OCI-LY3 (cell line): ENCODE measurements at regions not wholly inside any gene's neighbourhood (a gene's known extent, or its start where the extent isn't known, plus 50 kb on each side); places are given as distances from the start of the nearest gene placed in this dataset.

Source experiments
- H2AFZ ChIP-seq: fragments of 200-600, 300-600 bp; shearing (Covaris generic); 2 replicates; pipeline ENCODE4 v1.6.0; 2014; ENCODE audit warnings: antibody characterized with exemption, low read depth, low read length
- H3K27ac ChIP-seq: fragments of 200-600, 300-600 bp; sonication (generic); 2 replicates; pipeline ENCODE4 v1.5.1; 2014; ENCODE audit warnings: mild to moderate bottlenecking, low read length, moderate library complexity, mixed read lengths
- H3K27me3 ChIP-seq: fragments of 200-600, 300-600 bp; sonication (generic); 2 replicates; pipeline ENCODE4 v1.6.1; 2014; ENCODE audit warnings: low read depth, low read length, mixed read lengths
- H3K36me3 ChIP-seq: fragments of 200-600, 300-600 bp; sonication (generic); replicated peaks from 2 replicates; pipeline ENCODE3; 2014; ENCODE audit warnings: low read depth, low read length, mixed read lengths
- H3K4me1 ChIP-seq: fragments of 300-600, 200-600 bp; sonication (generic); 2 replicates; pipeline ENCODE4 v1.6.1; 2014; ENCODE audit warnings: low read length, mixed read lengths
- H3K4me2 ChIP-seq: fragments of 200-600, 300-600 bp; sonication (generic); 2 replicates; pipeline ENCODE4 v1.6.1; 2014; ENCODE audit warnings: low read length, mixed read lengths
- H3K4me3 ChIP-seq: fragments of 300-600, 200-600 bp; sonication (generic); 2 replicates; pipeline ENCODE4 v1.5.1; 2014; ENCODE audit warnings: antibody characterized with exemption, mild to moderate bottlenecking, low read length, moderate library complexity
- H3K79me2 ChIP-seq: fragments of 300-600, 200-600 bp; shearing (Covaris generic); 2 replicates; pipeline ENCODE4 v1.6.1; 2014; ENCODE audit warnings: mild to moderate bottlenecking, low read length, mixed read lengths
- H3K9ac ChIP-seq: fragments of 300-600, 200-600 bp; shearing (Covaris generic); 2 replicates; pipeline ENCODE4 v1.6.0; 2014; ENCODE audit warnings: mild to moderate bottlenecking, low read length, moderate library complexity
- H3K9me3 ChIP-seq: fragments of 200-600, 300-600 bp; shearing (Covaris generic); 2 replicates; pipeline ENCODE4 v1.6.1; 2014; ENCODE audit warnings: low read length, mixed read lengths; ENCODE audit not compliant: insufficient read depth
- H4K20me1 ChIP-seq: fragments of 200-600, 300-600 bp; sonication (generic); 2 replicates; pipeline ENCODE4 v1.6.1; 2016; ENCODE audit warnings: low read length, mixed read lengths; ENCODE audit not compliant: insufficient read depth
- EZH2phosphoT487 ChIP-seq: fragments of 200-600 bp; shearing (Covaris generic); IDR thresholded peaks from 2 replicates; pipeline ENCODE4 v1.6.1; 2018; ENCODE audit warnings: antibody characterized with exemption, mixed run types, low read depth
- TF ChIP-seq, protein P1 (sequence below): fragments of 200-600, 300-600 bp; sonication (generic); IDR thresholded peaks from 2 replicates; pipeline ENCODE4 v1.5.1; 2014; ENCODE audit warnings: antibody characterized with exemption, low read length, low read depth

DNA sequence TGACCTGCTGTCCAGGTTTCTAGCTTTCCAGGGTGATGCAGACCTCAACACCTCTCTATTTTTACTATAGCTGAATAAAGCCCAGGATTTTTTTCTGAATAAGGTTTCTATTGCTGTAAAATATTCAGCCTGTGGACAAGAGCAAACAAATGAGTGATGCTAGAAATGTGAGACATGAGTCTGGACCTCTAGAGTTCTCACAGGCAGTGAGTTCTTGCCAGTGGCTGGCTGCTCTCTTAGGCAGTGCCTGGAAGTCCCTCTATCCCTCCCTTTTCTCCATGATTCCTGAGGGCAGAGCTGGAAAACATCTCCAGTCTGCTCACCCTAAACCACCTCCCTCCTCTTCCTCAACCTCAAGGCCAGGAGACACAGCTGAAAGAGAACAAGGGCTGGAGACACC is 793.8 kb upstream of the IGFBP3 start:
- Histone ChIP-seq H3K79me2 (no peaks in the 10 kb centered on the region), H3K27ac (no peak overlapping the region), H3K4me2 (no peak overlapping the region), H3K4me1 (no peaks in the 10 kb centered on the region), H3K9me3 (no peaks in the 10 kb centered on the region), H4K20me1 (no peaks in the 10 kb centered on the region), H2AFZ (no peak overlapping the region), H3K36me3 (no peaks in the 10 kb centered on the region), H3K27me3 (no peaks in the 10 kb centered on the region), H3K4me3 (no peak overlapping the region), H3K9ac (no peak overlapping the region)
- TF ChIP-seq, protein P1, sequence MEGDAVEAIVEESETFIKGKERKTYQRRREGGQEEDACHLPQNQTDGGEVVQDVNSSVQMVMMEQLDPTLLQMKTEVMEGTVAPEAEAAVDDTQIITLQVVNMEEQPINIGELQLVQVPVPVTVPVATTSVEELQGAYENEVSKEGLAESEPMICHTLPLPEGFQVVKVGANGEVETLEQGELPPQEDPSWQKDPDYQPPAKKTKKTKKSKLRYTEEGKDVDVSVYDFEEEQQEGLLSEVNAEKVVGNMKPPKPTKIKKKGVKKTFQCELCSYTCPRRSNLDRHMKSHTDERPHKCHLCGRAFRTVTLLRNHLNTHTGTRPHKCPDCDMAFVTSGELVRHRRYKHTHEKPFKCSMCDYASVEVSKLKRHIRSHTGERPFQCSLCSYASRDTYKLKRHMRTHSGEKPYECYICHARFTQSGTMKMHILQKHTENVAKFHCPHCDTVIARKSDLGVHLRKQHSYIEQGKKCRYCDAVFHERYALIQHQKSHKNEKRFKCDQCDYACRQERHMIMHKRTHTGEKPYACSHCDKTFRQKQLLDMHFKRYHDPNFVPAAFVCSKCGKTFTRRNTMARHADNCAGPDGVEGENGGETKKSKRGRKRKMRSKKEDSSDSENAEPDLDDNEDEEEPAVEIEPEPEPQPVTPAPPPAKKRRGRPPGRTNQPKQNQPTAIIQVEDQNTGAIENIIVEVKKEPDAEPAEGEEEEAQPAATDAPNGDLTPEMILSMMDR = no peak
- no peak for TF ChIP-seq EZH2phosphoT487

DNA sequence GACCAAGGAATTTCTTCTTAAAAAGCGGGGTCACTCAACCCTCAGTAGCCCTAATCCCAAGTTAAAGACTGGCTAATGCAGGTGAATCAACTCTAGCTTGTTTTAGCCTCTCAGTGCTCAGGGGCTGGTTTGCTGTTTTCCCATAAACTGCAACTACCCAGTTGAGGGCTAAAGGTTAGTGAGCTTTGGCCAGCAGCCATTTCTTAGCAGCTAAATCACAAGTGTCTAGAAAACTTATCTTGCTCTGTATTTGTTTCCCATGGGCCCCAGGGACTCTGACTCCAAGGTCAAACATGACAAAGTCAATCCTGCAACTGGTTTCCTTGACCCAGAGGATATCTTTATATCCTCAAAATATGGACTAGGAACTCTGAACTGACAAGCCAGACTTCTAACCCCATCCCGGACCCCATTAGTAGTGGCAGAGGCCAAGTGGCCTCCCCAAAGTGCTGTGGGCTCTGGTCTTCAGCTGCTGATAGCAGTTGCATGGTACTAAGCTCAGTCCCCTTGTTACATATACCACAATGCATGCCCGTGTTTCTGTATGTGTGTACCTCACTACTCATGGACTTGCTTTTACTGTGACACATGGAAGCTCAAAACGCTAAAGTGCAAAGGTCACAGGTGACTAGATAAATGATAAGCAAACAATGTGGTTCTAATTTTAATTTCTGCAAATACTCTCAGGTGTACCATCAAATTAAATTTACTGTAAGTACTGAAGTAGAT is 793.0 kb upstream of the IGFBP3 start:
- H3K9me3 ChIP-seq = no peaks in the 10 kb centered on the region
- H3K36me3 ChIP-seq = no peaks in the 10 kb centered on the region
- H4K20me1 ChIP-seq = no peaks in the 10 kb centered on the region
- H3K79me2 ChIP-seq = no peaks in the 10 kb centered on the region
- no peak overlapping the region for H3K27ac ChIP-seq
- H2AFZ ChIP-seq = no peak overlapping the region
- no peaks in the 10 kb centered on the region for H3K27me3 ChIP-seq
- H3K4me1 ChIP-seq = no peaks in the 10 kb centered on the region
- H3K9ac ChIP-seq = no peak overlapping the region
- no peak overlapping the region for H3K4me3 ChIP-seq
- no peak overlapping the region for H3K4me2 ChIP-seq
- no peak for TF ChIP-seq EZH2phosphoT487
- TF ChIP-seq, protein P1 = no peak

DNA sequence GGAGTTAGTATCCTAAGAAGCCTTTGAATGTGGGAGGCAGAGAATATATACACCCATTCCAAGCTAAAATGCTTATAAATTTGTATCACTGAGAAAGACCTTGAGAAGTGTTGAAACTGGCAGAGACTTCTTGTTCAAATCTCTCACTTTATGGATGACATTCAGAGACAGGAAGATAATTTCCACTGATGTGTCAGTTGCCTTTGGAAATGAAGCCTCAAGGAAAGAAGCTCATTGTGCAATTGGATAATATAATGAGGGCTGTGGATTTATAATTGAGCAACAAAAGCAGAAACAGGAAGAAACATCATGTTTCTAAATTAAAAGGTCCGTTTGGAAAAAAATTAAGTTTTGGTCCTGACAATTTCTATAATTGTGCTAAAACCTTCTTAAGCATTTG is 789.9 kb upstream of the IGFBP3 start:
- no peaks in the 10 kb centered on the region for H4K20me1 ChIP-seq
- no peak overlapping the region for H2AFZ ChIP-seq
- no peaks in the 10 kb centered on the region for H3K4me1 ChIP-seq
- TF ChIP-seq, protein P1 = no peak
- TF ChIP-seq EZH2phosphoT487 = no peak
- H3K79me2 ChIP-seq = no peaks in the 10 kb centered on the region
- no peak overlapping the region for H3K9ac ChIP-seq
- no peak overlapping the region for H3K4me3 ChIP-seq
- no peaks in the 10 kb centered on the region for H3K27me3 ChIP-seq
- H3K9me3 ChIP-seq = no peaks in the 10 kb centered on the region
- H3K27ac ChIP-seq = no peak overlapping the region
- no peak overlapping the region for H3K4me2 ChIP-seq
- no peaks in the 10 kb centered on the region for H3K36me3 ChIP-seq

DNA sequence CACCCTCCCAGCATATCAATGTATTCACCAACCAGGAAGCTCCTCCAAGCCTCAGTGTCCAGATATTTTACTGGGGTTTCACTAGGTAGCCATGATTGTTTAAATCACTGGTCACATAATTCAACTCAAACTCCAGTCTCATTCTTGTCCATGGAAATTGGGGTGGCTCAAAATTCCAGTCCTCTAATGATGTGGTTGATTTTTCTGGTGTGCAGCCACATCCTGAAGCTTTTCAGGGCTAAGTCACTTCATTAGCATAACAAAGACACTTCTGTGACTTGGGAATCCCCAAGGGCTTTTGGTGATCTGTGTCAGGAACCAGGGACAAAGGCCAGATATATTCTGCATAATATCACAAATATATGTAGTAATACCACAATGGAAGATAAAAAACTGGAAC is 786.9 kb upstream of the IGFBP3 start:
- Histone ChIP-seq H3K36me3 (no peaks in the 10 kb centered on the region), H3K79me2 (no peaks in the 10 kb centered on the region), H4K20me1 (no peaks in the 10 kb centered on the region), H3K4me3 (no peak overlapping the region), H3K27ac (no peak overlapping the region), H3K4me2 (no peak overlapping the region), H2AFZ (no peak overlapping the region), H3K4me1 (no peaks in the 10 kb centered on the region), H3K9me3 (no peaks in the 10 kb centered on the region), H3K27me3 (no peaks in the 10 kb centered on the region), H3K9ac (no peak overlapping the region)
- no peak for TF ChIP-seq EZH2phosphoT487
- TF ChIP-seq, protein P1 = no peak
